ENCODE measurements at regions not wholly inside any gene's neighbourhood (a gene's known extent, or its start where the extent isn't known, plus 50 kb on each side); places are given as distances from the start of the nearest gene placed in this dataset.
A peak's percentile ranks its signal among the peaks of the same experiment; 100 is the strongest.

DNA sequence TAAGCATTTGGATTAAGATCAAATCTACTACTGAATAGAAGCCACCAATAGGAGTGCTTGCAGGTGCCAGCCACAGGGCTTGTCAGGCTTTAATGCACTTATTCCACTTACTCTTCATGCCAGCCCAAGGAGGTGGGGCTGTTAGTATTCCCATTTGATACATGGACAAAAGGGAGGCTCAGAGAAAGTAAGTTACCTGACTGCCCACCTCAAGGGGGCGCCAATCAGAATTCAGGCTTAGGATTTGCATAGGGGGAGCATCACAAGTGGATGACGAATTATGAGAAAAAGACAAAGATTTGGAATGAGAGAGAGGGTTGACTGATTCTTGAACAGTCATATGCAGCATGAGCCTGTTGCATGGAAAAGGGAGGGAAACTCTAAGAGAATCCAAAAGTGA lies 188.4 kb upstream of the TSHZ2 start:
- no peak for DNase-seq (ENCODE audit: low spot score)

DNA sequence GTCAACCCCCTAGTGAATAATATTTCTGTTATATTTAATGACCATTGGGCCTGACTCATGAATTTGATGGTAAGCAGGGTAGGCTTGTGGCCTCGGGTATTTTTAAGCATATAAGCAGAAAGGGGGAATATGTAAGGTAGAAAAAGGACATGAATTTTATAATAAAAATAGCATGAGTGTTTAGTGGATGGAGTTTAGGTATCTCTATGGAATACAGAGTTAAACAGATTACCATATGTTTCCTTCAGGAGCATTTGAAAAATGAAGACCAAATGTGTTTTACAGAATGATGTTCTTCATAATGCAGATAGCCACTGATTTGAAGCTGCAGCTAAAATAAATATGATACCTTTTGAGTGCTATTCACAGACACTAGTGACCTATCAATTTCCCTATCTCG lies 191.7 kb upstream of the TSHZ2 start:
- no peak for DNase-seq (ENCODE audit: low spot score)

DNA sequence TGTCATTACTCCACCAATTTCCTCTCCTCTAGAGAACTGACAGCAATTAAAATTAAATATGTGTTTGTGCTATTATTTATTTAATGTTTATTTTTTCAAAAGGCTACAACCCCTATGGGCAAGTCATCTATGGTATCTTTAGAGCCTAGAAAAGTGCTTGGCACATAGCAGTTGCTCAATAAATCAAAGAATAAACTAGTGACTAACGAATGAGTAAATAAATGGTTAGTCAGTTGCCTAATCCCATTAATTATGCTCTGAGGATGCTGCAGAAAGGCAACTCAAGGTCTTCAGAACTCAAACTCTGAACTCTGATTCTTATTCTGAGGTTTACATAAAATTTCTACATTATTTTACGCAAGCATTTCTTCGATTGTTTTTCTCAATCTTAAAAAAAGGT lies 193.0 kb upstream of the TSHZ2 start:
- no peak for DNase-seq (ENCODE audit: low spot score)

DNA sequence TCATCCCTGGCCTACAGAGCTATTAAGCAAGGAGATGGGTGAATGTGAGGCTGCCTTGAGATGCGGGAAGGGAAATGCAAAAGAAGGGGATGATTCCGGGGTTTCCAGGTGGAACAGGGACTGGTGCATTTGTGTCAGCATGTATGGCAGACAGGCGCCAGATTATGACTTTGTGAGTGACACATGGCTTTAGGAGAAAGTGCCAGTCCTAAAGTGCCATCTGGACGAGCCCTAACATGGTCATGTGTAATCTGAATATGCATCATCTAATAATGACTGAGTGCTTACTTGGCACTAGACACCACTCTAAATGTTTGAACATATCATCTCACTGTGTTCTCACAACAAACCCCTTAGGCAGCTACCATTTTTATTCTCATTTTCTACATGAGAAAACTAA lies 195.0 kb upstream of the TSHZ2 start:
- DNase-seq (ENCODE audit: low spot score) = no peak

DNA sequence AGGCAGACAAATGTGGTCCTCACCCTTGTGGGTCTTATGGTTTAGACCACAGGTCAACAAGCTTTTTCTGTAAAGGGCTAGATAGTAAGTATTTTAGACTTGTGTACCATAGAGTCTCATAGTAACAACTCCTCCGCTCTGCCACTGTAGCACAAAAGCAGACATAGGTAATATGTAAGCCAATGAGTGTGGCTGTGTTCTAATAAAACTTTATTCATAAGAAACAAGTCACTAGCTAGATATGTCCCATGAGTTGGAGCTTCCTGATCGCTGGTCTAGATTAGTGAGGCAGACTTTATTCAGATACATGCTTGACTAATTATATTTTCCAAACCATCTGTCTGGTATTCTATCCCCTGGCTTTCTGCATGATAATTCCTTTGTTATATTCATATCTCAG lies 196.4 kb upstream of the TSHZ2 start:
- no peak for DNase-seq (ENCODE audit: low spot score)

DNA sequence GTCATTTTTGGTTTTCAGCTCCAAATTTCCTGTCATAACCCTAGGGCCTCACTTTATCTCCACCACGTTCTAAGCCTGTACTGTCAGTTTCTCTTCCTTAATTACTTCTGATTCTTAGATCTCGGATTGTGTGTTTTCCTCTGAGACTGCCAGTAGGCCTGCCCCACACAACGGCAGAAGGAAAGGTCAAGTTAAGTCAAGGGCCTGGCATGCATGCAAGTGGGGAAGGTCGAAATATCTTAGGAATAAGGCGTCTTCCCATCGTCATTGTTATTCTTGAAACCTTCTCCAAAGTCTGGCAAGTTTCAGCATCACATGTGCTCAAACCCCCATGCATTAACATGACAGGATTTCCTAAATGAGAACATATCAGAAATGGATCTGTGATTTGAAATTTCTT lies 203.5 kb upstream of the TSHZ2 start:
- DNase-seq (ENCODE audit: low spot score) = no peak

DNA sequence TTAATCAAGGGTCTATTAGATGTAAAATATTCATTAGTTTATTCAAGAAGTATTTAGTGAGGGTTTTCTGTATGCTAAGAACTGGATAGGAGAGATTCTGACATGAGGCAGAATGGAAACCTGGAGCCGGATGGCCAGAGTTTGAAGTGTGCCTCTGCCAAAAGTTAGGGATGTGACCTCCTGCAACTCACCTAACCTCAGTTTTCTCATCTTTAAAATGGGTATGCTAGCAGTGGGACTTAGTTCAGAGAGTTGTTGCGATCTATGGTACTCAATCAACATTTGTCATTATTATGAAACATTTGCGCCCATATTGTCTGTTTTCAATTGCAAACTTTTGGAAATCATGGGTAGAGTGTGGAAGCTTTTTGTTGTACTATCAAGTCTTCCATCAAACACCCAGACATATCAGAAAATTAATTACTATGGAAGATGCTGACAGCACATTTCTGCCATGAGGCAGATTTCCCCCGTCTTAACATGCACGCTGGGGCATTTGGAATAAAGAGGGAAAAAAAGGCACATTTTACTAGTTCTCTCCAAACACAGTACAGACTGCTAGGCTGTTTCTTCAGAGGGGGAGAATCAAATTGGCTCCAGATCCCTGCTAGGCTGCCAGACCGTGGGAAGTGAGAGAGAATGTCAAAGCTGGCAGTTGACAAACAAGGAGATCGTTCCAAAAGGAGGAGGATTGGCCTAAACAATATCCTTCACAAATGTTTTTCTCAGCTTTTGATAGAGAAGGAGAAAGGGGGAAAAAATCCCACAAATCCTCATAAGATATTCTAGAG lies 205.3 kb upstream of the TSHZ2 start:
- DNase-seq (ENCODE audit: low spot score) = no peak

DNA sequence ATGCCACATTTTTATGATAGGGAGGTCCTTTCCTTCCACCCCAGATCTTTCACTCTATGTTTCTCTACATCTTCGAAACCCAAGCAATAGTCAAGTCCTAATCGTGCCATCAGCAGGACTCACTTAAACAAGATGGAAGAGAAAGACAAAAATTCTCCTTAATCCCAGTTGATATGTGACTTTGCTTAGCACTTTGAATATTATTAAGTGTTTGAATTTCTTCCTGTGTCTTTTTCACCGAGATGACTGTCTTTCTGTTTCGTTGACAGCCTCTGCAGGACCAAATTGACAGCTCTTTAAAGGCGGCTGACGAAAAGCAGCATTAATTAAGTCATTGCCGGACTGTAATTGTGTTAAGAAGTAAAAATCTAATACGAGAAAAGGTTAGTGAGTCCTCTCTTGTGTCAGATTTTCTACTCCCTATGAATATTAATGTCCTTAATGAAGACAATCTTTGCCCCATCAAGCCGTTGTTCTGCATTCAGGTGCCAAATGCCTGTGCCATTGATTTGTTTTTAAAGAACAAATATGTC lies 208.8 kb upstream of the TSHZ2 start:
- DNase-seq (ENCODE audit: low spot score) = no peak

DNA sequence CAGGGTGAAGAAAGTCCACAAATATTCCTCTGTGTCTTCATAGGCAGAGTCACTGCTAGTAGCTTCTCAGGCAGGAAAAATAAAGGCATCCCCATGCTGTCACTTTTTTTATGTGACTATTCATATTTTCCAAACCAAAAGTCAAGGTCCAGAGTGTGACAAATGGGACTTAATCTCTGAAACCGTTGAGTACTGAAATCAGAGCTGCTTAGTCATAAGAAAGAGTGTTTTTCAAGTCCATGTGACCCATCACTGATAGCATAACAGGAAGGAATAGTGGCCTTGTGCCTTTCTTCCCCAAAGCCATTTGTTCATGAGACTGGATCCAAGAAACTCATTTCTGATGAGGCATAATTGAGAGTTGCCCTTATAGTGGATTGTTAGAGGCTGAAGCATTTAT lies 210.3 kb upstream of the TSHZ2 start:
- DNase-seq (ENCODE audit: low spot score) = no peak

DNA sequence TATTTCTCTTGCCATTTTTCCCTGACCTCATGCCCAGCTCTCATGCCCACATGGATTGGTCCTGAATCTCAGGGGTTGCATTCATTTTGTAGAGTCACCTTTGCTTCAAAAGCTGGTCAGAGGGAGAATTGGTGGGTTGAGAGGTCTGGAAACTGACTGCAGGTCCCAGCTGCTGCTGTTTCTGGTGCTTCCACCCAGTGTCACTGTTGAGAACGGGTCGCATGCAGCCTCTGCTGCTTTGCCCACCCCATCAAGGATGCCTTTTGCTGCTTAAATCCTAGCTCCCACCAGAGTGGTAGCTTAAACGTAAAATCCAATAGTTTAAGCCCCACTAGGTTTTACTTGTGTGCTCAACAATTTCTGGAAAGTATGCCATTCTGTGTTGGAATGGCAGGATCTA lies 211.4 kb upstream of the TSHZ2 start:
- DNase-seq (ENCODE audit: low spot score) = no peak

DNA sequence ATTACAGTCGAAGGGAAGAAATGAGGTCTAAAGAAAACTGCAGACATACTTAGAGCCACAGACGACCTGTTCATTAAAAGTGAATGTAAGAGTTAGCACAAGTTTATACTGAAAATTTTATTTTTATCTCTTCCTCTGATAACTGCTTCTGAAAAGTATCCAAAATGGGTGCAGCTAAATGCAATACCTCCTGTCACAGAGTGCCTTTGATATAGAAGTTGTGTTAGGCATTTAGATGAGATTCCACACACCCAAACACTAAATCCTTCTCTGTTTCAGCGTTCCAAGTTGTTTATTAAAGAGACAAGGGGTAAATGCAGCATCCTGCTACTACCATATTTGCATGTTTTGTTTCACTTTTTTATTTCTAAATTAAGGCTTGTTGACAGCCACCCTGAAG lies 214.7 kb upstream of the TSHZ2 start:
- DNase-seq (ENCODE audit: low spot score) = no peak

DNA sequence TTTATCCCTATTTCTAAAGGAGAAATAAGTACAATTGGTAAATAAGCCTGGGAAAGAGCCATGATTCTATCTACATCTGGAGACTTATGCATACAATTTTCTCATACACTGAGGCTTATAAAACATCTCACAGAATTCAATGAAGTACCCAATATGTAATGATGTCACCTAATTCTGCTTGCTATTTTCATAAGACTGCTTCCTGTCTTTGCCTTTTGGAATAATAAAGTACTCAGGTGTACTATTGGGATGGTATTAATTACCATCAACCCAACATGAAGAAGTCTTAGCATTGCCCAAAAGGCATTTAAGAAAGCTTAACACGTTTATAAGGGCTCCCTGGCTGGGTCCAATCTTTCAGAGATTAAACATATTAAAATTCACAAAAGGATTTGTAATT lies 216.4 kb upstream of the TSHZ2 start:
- DNase-seq (ENCODE audit: low spot score) = no peak

DNA sequence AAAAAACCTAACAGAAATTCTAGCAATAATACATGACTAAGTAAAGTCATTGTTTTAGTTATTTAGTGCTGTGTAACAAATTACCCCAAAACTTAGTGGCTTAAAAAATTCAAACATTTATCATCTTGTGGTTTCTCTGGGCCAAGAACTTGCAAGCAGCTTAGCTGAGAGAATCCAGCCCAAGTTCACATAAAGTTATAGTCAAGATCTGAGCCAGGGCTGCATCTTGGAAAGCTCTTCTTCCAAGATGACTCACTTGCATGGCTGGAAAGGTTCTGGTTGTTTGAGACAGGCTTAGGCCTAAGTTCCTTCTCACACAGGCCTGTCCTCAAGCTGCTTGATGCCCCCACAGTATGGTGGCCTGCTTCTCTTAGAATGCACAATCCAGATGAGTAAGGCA lies 217.8 kb upstream of the TSHZ2 start:
- DNase-seq (ENCODE audit: low spot score) = no peak

DNA sequence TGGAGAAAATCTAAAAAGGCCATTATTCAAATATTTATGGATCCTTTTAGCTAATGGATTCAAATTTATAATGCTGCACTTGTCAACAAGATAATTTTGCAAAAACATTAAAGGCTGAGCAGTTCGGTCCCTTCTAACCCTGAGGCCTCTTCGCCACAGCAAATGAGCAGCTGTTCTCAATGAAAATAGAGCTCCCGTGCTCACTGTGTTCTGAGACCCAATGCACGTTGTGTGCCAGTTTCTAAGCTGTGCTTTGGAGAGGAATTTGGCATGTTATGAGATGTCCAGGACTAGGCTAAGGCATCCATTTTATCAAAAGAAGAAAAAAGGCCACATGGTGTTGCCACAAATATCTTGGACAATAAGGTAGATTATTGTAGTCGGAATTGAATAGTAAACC lies 220.1 kb upstream of the TSHZ2 start:
- DNase-seq (ENCODE audit: low spot score) = no peak

DNA sequence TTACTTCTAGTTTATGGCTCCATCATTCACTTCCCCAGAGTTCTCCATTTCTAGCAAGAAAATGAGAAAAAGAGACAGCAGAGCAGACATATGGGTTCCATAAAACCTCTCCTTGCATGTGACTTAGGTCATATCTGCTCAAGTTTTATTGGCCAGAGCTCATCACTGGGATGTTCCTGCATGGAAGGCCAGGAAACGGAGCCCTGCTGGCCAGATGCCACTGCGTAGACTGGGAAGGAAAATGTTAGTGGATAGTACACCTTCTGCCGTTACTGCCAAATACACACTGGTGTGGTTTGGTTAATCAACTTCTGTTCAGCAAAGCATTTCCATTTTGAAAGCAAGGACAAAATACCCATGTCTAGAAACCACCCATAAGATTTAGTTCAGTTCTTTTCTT lies 220.6 kb upstream of the TSHZ2 start:
- DNase-seq (ENCODE audit: low spot score) = no peak

DNA sequence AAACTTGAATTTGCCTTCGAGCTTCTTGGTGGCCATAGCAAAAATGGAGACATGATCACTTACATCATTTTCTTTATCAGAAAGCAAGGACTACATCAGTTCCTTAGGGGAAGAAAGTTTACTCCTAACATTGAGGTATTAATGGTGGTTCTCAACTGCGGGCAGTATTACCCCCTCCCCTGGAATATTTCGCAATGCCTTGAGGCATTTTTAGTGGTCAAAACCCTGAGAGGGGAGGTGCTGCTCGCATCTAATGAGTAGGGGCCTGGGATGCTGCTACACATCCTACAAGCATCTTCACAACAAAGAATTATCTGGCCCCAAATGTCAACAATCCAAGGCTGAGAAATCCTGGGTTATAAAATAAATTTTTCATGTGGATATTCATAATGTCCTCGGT lies 222.2 kb upstream of the TSHZ2 start:
- no peak for DNase-seq (ENCODE audit: low spot score)

DNA sequence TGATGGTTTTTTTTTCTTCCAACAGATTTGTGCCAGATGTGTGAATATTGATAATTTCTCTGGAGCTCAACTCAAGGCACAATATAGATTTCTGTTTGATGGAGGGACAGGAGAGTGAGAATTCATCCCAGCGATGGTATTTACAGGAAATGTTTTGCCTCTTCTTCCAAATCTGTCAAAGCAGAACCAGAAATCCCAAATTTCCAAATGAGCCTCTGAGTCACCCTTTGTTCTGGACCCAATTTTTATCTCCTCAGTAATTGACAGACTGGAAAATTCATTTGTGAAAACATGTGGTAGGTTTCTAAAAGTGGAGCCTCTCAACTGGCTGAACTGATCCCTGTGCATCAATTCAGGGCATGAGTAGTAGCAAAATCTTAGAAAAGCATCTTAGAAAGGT lies 223.2 kb upstream of the TSHZ2 start:
- no peak for DNase-seq (ENCODE audit: low spot score)

DNA sequence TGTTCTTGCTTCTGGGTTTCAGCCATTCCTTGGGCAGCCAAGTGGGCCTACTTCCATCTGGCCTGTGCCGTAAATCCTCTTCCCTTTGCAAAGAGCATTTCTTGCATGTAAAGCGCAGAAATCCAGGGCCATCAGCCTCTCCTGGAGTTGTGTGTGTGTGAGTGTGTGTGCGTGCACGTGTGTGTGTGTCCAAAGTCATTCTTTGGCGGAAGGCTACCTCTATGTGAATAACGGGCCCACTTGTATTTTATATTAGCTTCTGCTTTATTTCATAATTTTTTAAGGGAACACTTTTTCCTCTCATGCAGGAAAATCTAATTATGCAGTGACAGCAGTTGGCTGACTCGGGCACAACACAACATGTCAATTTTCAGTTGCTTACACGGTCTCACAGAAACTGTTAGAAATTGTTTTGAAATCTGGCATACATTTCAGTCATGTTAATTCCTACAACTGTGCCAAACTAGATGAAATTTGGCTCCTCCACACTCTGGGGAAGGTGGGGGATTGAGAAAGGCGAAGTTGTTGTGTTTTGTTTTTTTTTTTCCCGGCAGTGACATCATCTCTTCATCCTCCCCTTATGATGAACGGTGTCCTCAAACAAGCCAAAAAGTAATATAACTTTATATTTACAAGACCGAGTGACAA lies 223.7 kb upstream of the TSHZ2 start:
- DNase-seq (ENCODE audit: low spot score) = no peak

DNA sequence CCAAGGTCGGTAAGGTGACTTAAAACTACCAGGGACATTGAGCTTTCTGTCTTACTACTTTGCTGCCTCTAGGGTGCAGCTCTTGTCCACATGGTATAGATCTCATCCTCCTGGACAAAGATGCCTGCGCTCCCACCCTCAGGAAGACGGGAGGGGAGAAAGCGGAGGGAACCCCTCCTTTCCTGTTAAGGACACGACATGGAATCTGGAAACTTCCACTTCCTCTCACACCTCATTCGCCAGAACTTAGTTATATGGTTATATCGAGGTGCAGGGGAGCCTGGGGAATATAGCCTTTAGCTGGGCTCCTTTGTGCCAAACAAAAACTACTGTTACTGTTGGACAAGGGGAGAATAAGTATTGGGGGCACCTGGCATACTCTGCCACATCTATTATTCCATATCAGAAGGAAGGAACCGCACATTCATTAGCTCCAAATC lies 224.3 kb upstream of the TSHZ2 start:
- peak; percentile 21 for DNase-seq (ENCODE audit: low spot score)

DNA sequence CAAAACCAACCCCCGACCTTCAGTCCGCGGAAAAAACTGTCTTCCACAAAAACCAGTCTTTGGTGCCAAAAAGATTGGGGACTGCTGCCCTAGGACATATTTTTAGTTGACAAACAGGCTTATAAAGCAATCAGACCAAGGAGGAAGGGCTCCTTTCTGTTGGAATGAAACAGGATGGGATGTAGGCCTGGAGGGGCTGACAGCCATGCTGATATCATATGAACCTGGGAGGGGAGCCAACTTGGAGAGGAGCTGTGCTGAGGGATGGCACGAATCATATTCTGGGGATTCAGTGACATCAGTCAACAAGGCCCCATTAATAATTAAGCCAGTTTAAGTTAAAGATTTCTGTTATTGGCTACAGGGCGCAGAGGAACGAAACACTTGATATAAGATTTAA lies 225.4 kb upstream of the TSHZ2 start:
- no peak for DNase-seq (ENCODE audit: low spot score)

DNA sequence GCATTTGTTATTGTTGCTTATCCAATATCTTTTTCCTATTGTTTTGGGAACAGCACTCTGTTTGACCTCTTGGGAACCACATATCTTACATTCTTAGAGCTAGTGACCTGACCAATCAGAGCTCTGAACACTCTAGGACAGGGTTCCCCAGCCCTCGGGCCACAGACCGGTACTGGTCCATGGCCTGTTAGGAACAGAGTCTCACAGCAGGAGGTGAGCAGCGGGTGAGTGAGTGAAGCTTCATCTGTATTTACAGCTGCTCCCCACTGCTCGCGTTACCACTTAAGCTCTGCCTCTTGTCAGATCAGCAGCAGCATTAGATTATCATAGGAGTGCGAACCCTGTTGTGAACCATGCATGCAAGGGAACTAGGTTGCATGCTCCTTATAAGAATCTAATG lies 226.0 kb upstream of the TSHZ2 start:
- DNase-seq (ENCODE audit: low spot score) = no peak

DNA sequence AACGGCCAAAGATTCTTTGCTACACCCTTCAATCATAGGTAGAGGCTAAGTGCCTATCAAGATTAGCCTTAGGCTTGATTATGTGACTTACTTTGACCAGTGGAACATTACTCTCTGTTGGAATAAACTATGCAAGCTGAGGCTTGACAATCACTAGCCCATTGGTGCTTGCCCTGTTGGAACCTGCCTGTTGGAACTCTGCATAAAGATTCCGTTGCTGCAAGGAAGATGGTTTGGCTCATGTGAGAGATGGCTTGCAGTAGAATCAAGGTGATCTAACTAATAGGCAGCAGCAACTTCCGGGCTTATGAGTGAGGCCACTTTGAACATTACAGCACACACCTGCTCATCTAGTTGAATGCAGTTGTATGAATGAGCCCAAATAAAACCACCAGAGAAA lies 227.7 kb upstream of the TSHZ2 start:
- no peak for DNase-seq (ENCODE audit: low spot score)

DNA sequence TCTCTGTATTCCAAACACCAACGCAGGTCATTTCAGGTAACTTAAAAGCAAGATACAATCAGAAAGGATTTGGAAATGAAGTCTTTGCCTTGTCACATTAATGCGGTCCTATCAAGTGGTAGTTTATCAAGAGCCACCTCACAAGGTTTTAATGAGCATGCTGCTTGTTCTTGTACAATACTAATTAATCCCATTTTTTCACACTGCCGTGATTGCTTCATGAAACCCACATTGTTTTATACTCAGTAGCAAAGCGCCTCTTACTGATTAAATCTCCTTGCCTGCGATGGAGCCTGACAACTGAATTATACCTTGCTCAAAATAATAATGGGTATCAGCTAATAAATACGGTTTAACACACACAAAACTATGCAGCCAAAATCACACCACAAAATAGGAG lies 234.1 kb upstream of the TSHZ2 start:
- no peak for DNase-seq (ENCODE audit: low spot score)

DNA sequence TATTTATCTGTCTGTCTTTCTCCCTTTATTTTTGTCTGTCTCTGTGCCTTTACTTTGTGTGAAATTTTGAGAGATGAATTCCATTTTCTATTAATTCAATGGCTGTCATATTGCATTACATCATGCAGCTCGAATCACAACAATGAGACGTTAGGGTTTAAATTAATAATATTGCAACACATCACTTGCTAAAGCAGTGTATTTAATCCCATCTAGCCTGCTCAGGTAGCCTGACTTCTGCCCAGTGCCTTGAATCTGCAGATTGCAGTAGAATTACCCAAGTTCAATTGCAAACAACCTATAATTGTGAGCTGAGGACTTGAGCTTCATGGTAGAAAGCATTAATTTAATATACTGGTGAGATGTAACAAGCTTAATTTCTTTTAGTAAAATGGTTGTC lies 235.7 kb upstream of the TSHZ2 start:
- no peak for DNase-seq (ENCODE audit: low spot score)
